GM21786 (cell line): ENCODE measurements at regions not wholly inside any gene's neighbourhood (a gene's known extent, or its start where the extent isn't known, plus 50 kb on each side); places are given as distances from the start of the nearest gene placed in this dataset.

Experiments
- ATAC-seq: cut with Tn5 transposase; IDR thresholded peaks from one replicate; pipeline ENCODE4 v1.9.1; 2021; ENCODE audit not compliant: unreplicated experiment

GRCh38 chr2:2836343-2837070 is 505.4 kb upstream of the MYT1L start:
- no peak for ATAC-seq

GRCh38 chr2:2834516-2835254 is 503.6 kb upstream of the MYT1L start:
- ATAC-seq, result no peak

- no peak for ATAC-seq
These were observed 503.0 kb upstream of the MYT1L start for GRCh38 chr2:2834105-2834504.

GRCh38 chr2:2832657-2833056 is 501.6 kb upstream of the MYT1L start:
- no peak for ATAC-seq

- ATAC-seq, result no peak
These were observed 500.6 kb upstream of the MYT1L start for GRCh38 chr2:2831633-2832032.

GRCh38 chr2:2830576-2830975 is 499.5 kb upstream of the MYT1L start:
- ATAC-seq, result no peak

GRCh38 chr2:2828774-2829368 is 497.8 kb upstream of the MYT1L start:
- ATAC-seq, result no peak

- ATAC-seq, result no peak
These were observed 496.7 kb upstream of the MYT1L start for GRCh38 chr2:2827761-2828221.

- ATAC-seq, result no peak
These were observed 496.1 kb upstream of the MYT1L start for GRCh38 chr2:2827046-2827636.

- ATAC-seq, result no peak
These were observed 495.5 kb upstream of the MYT1L start for GRCh38 chr2:2826621-2827020.

- ATAC-seq, result no peak
These were observed 495.1 kb upstream of the MYT1L start for GRCh38 chr2:2826209-2826551.

- ATAC-seq, result no peak
These were observed 494.6 kb upstream of the MYT1L start for GRCh38 chr2:2825516-2826208.

- ATAC-seq, result no peak
These were observed 494.0 kb upstream of the MYT1L start for GRCh38 chr2:2825062-2825461.

- ATAC-seq, result no peak
These were observed 493.5 kb upstream of the MYT1L start for GRCh38 chr2:2824588-2824987.

GRCh38 chr2:2823061-2823753 is 492.1 kb upstream of the MYT1L start:
- ATAC-seq, result no peak

GRCh38 chr2:2822143-2822542 is 491.1 kb upstream of the MYT1L start:
- no peak for ATAC-seq

GRCh38 chr2:2812648-2813047 is 481.6 kb upstream of the MYT1L start:
- no peak for ATAC-seq

GRCh38 chr2:2812117-2812516 is 481.0 kb upstream of the MYT1L start:
- ATAC-seq, result no peak

GRCh38 chr2:2810504-2810903 is 479.4 kb upstream of the MYT1L start:
- ATAC-seq, result no peak

- ATAC-seq, result no peak
These were observed 478.7 kb upstream of the MYT1L start for GRCh38 chr2:2809771-2810170.
